ENCODE measurements at regions not wholly inside any gene's neighbourhood (a gene's known extent, or its start where the extent isn't known, plus 50 kb on each side); places are given as distances from the start of the nearest gene placed in this dataset.
"Not testable (repeated sequence)": the region's sequence is repeated elsewhere in the genome, so short reads cannot be mapped to it uniquely, and the experiment has no call there.

- POLR2A ChIA-PET, H3K4me1 Mint-ChIP-seq: not testable (repeated sequence)
Measured at GRCh38 chr4:9096330-9096729, 73.9 kb upstream of the FAM90A26 start.

GRCh38 chr4:9078796-9079195 lies 91.4 kb upstream of the FAM90A26 start:
- H3K9me3 Mint-ChIP-seq (ENCODE audit: insufficient read depth); H3K4me1 ChIP-seq (ENCODE audit: control insufficient read depth in 2 of 2, insufficient read depth in 2 of 2, low read length in 2 of 2); H3K4me1 Mint-ChIP-seq; H3K4me3 Mint-ChIP-seq; H3K9ac ChIP-seq (ENCODE audit: low read length); CTCF ChIA-PET; DNase-seq; POLR2A ChIA-PET; H3K4me2 ChIP-seq (replicated peaks; ENCODE audit: low read depth, low read length, poor library complexity, severe bottlenecking); H3K27ac ChIP-seq (ENCODE audit: low read length in 2 of 2); H3K79me2 ChIP-seq (ENCODE audit: control insufficient read depth, insufficient read depth, low read length); H3K9me3 ChIP-seq (ENCODE audit: control extremely low read depth in 1 of 3, control insufficient read depth in 2 of 3, insufficient read depth in 1 of 3, low read length in 2 of 3); H3K4me3 ChIP-seq (ENCODE audit: control extremely low read depth in 1 of 5, extremely low read depth in 1 of 5, insufficient read depth in 1 of 5, low read depth in 2 of 5, low read length in 4 of 5); H3K27me3 Mint-ChIP-seq; ATAC-seq (ENCODE audit: low read depth); H3K27ac Mint-ChIP-seq; intact Hi-C loops (cut with micrococcal nuclease); H4K20me1 ChIP-seq (ENCODE audit: control insufficient read depth, insufficient read depth, low read length, poor library complexity, severe bottlenecking); H3K36me3 ChIP-seq (replicated peaks in 1 of 2; ENCODE audit: control extremely low read depth in 1 of 2, control insufficient read depth in 1 of 2, extremely low read depth in 1 of 2, insufficient read depth in 2 of 2, low read length in 1 of 2); H3K27me3 ChIP-seq (replicated peaks in 1 of 4; ENCODE audit: control extremely low read depth in 1 of 4, control insufficient read depth in 3 of 4, insufficient read depth in 4 of 4, low read length in 3 of 4); H2AFZ ChIP-seq (ENCODE audit: insufficient read depth, low read depth, low read length, poor library complexity, severe bottlenecking): not testable (repeated sequence)
- WGBS (ENCODE audit: insufficient coverage) = 94% methylated on average over 14 of the region's 15 CpGs

More at GRCh38 chr4:9096330-9096729, 73.9 kb upstream of the FAM90A26 start:
- DNase-seq; H3K9me3 ChIP-seq (ENCODE audit: control extremely low read depth in 1 of 3, control insufficient read depth in 2 of 3, insufficient read depth in 1 of 3, low read length in 2 of 3); H4K20me1 ChIP-seq (ENCODE audit: control insufficient read depth, insufficient read depth, low read length, poor library complexity, severe bottlenecking); H3K27ac Mint-ChIP-seq; ATAC-seq (ENCODE audit: low read depth); H3K4me3 ChIP-seq (ENCODE audit: control extremely low read depth in 1 of 5, extremely low read depth in 1 of 5, insufficient read depth in 1 of 5, low read depth in 2 of 5, low read length in 4 of 5); intact Hi-C loops (cut with micrococcal nuclease); H3K4me2 ChIP-seq (replicated peaks; ENCODE audit: low read depth, low read length, poor library complexity, severe bottlenecking); H3K27me3 Mint-ChIP-seq; H3K4me1 ChIP-seq (ENCODE audit: control insufficient read depth in 2 of 2, insufficient read depth in 2 of 2, low read length in 2 of 2); H2AFZ ChIP-seq (ENCODE audit: insufficient read depth, low read depth, low read length, poor library complexity, severe bottlenecking); H3K9ac ChIP-seq (ENCODE audit: low read length); CTCF ChIA-PET; H3K27ac ChIP-seq (ENCODE audit: low read length in 2 of 2); H3K4me3 Mint-ChIP-seq; H3K79me2 ChIP-seq (ENCODE audit: control insufficient read depth, insufficient read depth, low read length); H3K27me3 ChIP-seq (replicated peaks in 1 of 4; ENCODE audit: control extremely low read depth in 1 of 4, control insufficient read depth in 3 of 4, insufficient read depth in 4 of 4, low read length in 3 of 4); H3K36me3 ChIP-seq (replicated peaks in 1 of 2; ENCODE audit: control extremely low read depth in 1 of 2, control insufficient read depth in 1 of 2, extremely low read depth in 1 of 2, insufficient read depth in 2 of 2, low read length in 1 of 2): not testable (repeated sequence)
- 100% methylated on average over 3 of the region's 5 CpGs for WGBS (ENCODE audit: insufficient coverage)
- H3K9me3 Mint-ChIP-seq (ENCODE audit: insufficient read depth) = peaks cover 17% of the 10 kb centered on the region

DNA sequence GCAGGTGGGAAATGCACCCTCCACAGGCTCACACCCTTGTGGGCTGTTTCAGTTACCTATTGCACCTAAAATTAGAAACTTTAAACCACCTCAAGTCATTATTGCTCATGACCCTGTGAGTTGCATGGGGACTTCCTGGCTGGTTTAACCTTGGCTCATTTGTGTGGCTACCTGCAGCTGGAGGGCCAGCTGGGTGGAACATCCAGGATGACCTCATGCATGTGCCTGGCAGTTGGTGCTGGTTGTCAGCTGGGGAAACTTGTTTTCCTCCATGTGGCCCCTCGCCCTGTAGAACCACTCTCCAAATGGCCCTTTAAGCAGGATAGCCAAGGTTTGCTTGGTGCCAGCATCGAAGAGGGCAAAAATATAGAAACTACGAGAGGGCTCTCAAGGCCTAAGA lies 93.2 kb upstream of the FAM90A26 start:
- H3K4me3 ChIP-seq (ENCODE audit: control extremely low read depth in 1 of 5, extremely low read depth in 1 of 5, insufficient read depth in 1 of 5, low read depth in 2 of 5, low read length in 4 of 5); POLR2A ChIA-PET; H3K36me3 ChIP-seq (replicated peaks in 1 of 2; ENCODE audit: control extremely low read depth in 1 of 2, control insufficient read depth in 1 of 2, extremely low read depth in 1 of 2, insufficient read depth in 2 of 2, low read length in 1 of 2); H3K4me3 Mint-ChIP-seq; DNase-seq; CTCF ChIA-PET; H3K9me3 Mint-ChIP-seq (ENCODE audit: insufficient read depth); H3K9me3 ChIP-seq (ENCODE audit: control extremely low read depth in 1 of 3, control insufficient read depth in 2 of 3, insufficient read depth in 1 of 3, low read length in 2 of 3); H3K27me3 ChIP-seq (replicated peaks in 1 of 4; ENCODE audit: control extremely low read depth in 1 of 4, control insufficient read depth in 3 of 4, insufficient read depth in 4 of 4, low read length in 3 of 4); H3K27ac ChIP-seq (ENCODE audit: low read length in 2 of 2); H2AFZ ChIP-seq (ENCODE audit: insufficient read depth, low read depth, low read length, poor library complexity, severe bottlenecking); H3K9ac ChIP-seq (ENCODE audit: low read length); H3K27me3 Mint-ChIP-seq; H3K4me2 ChIP-seq (replicated peaks; ENCODE audit: low read depth, low read length, poor library complexity, severe bottlenecking); H3K4me1 Mint-ChIP-seq; H4K20me1 ChIP-seq (ENCODE audit: control insufficient read depth, insufficient read depth, low read length, poor library complexity, severe bottlenecking); H3K4me1 ChIP-seq (ENCODE audit: control insufficient read depth in 2 of 2, insufficient read depth in 2 of 2, low read length in 2 of 2); H3K79me2 ChIP-seq (ENCODE audit: control insufficient read depth, insufficient read depth, low read length); intact Hi-C loops (cut with micrococcal nuclease); ATAC-seq (ENCODE audit: low read depth); H3K27ac Mint-ChIP-seq: not testable (repeated sequence)
- 100% methylated on average over 2 of the region's 3 CpGs for WGBS (ENCODE audit: insufficient coverage)

DNA sequence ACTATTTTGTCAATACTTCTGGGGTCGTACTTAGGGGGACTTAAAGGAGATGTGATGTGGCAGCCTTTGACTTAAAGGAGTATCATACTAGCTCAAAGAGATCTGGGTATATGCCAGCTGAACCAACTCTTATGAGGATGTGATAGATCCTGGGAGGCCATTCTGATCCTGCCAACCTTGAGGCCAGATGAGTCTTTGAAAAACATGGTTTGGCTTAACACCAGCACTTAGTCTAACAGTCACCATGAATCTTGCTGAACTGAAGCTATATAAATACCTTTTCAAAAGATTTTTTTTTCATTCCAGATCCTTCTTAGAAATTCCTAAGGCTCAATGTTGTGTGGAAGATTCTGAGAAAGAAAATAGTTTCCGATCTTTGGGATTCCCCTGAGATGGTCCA lies 93.7 kb upstream of the FAM90A26 start:
- H3K79me2 ChIP-seq (ENCODE audit: control insufficient read depth, insufficient read depth, low read length); DNase-seq; H3K4me1 ChIP-seq (ENCODE audit: control insufficient read depth in 2 of 2, insufficient read depth in 2 of 2, low read length in 2 of 2); H3K9me3 Mint-ChIP-seq (ENCODE audit: insufficient read depth); H2AFZ ChIP-seq (ENCODE audit: insufficient read depth, low read depth, low read length, poor library complexity, severe bottlenecking); H3K36me3 ChIP-seq (replicated peaks in 1 of 2; ENCODE audit: control extremely low read depth in 1 of 2, control insufficient read depth in 1 of 2, extremely low read depth in 1 of 2, insufficient read depth in 2 of 2, low read length in 1 of 2); H3K9me3 ChIP-seq (ENCODE audit: control extremely low read depth in 1 of 3, control insufficient read depth in 2 of 3, insufficient read depth in 1 of 3, low read length in 2 of 3); H3K27ac ChIP-seq (ENCODE audit: low read length in 2 of 2); POLR2A ChIA-PET; H3K27me3 ChIP-seq (replicated peaks in 1 of 4; ENCODE audit: control extremely low read depth in 1 of 4, control insufficient read depth in 3 of 4, insufficient read depth in 4 of 4, low read length in 3 of 4); intact Hi-C loops (cut with micrococcal nuclease); H4K20me1 ChIP-seq (ENCODE audit: control insufficient read depth, insufficient read depth, low read length, poor library complexity, severe bottlenecking); H3K9ac ChIP-seq (ENCODE audit: low read length); H3K4me1 Mint-ChIP-seq; CTCF ChIA-PET; H3K27ac Mint-ChIP-seq; H3K27me3 Mint-ChIP-seq; ATAC-seq (ENCODE audit: low read depth); H3K4me3 Mint-ChIP-seq; H3K4me3 ChIP-seq (ENCODE audit: control extremely low read depth in 1 of 5, extremely low read depth in 1 of 5, insufficient read depth in 1 of 5, low read depth in 2 of 5, low read length in 4 of 5); H3K4me2 ChIP-seq (replicated peaks; ENCODE audit: low read depth, low read length, poor library complexity, severe bottlenecking): not testable (repeated sequence)
- WGBS (ENCODE audit: insufficient coverage) = no CpG with 5 or more reads among the region's 2 CpGs

Data from B cell (primary cell).